Fibroblast of skin of back (primary cell): ENCODE measurements at regions not wholly inside any gene's neighbourhood (a gene's known extent, or its start where the extent isn't known, plus 50 kb on each side); places are given as distances from the start of the nearest gene placed in this dataset.

ENCODE experiments used
- DNase-seq: peaks from one replicate; pipeline ENCODE4 v3.0.0-alpha.2; 2013

DNA sequence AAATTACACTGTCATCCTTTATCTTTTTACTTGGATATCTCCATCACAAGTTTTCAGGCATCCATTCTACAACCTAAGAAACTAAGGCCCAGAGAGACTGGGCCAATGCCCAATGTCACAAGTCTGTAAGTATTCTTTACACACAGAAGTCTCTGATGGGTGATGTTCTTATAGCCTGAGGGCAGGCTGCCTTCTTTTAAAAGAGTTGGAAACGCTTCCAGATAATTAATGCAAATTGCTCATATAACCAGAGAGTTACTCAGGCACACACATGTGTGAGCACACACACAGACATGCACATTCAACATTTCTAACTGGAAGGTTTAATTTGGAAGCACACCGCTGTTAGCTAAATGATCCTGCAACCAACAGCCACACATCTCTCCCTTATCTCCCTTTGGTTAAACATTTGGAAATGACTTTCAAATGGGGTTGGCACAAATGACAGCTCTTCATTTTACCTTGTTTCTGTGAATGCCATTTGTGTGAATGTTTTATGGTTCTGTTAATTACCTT lies 160.8 kb upstream of the TMPO start:
- no peak for DNase-seq

DNA sequence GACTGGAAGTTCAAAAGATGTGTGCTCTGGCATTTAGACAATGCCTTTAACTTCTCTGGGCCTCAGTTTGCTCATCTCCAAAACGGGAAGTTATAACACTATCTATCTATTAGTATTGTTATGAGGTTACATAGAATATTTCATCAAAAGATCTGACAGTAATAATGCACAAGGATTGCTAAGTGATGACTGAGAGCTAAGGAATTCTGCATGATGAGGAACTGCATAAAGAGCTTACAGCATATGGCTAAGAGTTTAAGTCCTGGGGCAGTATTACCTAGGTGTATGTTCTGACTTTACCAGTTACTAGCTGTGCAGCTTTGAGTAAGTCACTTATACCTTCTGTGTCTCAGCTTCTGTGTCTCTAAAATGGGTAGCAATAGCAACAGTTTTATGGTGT lies 160.1 kb upstream of the TMPO start:
- peak; percentile 71 for DNase-seq

DNA sequence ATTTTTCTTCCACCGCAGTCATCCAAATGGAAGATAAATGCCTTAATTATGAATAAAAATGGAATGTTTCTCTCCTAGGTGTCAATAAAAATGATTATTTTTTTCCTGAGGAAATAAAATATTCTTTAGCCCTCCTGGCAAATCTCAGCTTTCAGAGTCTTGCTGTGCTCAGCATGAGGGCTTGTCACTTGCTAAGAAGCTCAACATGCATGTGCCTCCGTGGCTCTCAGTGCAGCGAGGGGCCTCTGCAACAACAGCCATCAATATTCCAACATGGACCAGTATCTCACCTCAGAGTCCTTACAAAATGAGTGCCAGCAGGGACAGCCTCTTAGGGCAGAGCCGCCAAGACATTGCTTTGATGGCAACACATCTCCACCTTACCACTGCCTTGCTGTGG lies 159.5 kb upstream of the TMPO start:
- DNase-seq = no peak

DNA sequence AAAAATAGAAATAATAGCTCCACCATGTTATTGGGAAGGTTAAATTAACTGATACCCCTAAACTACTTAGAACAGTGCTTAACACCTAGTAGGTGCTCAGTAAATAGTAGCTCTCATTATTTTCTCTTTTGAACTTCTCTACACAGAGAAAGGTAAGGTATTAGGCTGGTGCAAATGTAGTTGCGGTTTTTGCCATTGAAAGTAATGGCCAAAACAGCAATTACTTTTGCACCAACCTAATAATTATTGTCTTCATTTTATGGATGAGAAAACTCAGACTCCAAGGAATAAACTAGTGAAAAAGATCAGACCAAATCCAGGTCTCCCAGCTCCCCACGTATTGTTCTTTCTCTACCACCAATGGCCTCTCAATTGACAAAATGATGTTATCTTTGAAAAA lies 157.2 kb upstream of the TMPO start:
- DNase-seq = no peak

DNA sequence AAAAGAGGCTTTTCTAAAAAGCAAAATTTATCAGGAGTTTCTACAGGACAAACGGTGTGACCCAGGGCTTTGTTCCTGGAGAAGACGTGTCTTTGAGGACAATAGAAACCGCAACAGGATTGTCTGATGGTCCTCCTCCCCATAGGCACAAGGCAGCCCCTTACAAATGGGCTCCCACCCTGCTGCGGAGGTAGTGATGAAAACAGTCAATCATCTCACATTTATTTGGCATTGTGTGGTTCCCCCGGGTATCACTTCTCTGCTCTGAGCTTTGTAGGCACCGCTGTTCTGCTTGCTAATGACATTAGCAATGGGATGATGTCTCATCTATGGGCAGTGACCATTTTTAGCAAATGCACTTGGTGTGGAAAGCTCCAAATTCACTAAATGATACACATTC lies 155.5 kb upstream of the TMPO start:
- DNase-seq = no peak

DNA sequence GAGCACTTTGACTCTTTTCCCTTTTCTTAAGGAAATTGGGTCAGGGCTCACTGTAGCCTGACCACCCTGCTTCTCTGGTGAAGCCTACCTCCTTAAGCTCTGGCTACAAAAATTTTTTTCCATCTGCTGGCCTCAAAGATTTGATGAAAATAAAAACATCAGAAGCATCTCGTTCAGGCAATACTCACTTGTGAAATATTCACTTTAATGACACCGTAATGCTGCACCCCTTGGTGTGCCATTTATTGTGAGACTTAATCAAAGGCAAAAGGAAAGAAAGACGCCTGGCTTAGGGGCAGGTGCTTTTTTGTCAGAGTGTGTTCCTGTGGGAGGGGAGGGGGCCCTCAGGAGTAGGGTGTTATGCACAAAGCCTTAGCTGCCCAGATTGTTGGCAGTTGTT lies 155.0 kb upstream of the TMPO start:
- DNase-seq = no peak

DNA sequence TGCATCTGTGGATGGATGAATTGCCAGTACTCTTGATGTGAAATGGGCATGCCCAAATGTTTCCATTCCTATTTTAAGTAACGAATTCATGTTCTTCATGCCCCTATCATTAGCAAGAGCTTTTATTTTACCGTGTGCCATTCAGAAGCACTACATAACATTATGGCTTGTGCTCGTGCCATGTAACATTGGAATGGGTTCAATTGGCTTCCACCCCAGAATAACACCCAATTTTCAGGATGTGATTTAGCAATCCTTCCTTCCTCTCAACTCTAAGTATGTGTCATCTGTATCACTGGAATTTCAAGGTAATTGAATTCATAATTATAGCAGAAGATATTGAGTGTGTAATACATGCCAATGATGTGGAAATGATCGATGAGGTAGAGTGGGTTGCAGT lies 145.8 kb upstream of the TMPO start:
- DNase-seq = no peak

DNA sequence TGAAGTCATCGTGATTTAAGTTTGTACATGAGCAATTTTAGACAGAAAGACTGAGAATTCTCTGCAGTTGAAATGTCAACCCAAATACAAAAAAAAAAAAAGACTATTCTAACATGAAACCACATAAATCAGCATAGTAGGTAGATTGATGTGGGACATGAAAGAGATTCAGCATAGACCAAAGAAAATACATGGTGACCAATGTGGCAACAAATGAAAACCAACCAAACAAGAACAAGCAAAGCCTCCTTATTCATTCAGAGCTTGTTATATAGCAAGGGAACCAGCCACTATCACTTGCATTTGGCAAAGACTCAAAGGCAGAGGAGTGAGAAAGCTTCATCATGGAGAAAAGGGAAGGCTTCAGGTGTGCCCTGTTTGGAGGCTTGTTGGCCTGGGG lies 144.4 kb upstream of the TMPO start:
- no peak for DNase-seq

DNA sequence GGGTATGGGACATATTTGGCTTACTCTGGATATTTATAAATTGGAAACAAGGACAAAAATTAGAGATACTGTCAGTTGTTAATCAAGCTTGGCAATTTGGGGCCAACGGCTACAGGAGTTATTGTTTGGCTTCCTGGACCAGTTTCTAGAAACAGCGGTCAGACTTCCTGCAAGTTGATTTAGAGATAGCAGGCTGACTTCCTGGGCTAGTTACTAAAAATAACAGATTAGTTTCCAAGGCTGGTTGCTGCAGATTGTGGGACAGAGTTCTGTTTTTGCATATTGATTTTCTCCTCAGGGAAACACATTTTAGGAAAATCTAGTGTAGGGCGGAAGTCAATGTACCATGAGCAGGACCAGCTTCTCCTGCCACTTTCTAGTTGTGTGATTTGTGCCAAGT lies 144.0 kb upstream of the TMPO start:
- DNase-seq = peak; percentile 2

DNA sequence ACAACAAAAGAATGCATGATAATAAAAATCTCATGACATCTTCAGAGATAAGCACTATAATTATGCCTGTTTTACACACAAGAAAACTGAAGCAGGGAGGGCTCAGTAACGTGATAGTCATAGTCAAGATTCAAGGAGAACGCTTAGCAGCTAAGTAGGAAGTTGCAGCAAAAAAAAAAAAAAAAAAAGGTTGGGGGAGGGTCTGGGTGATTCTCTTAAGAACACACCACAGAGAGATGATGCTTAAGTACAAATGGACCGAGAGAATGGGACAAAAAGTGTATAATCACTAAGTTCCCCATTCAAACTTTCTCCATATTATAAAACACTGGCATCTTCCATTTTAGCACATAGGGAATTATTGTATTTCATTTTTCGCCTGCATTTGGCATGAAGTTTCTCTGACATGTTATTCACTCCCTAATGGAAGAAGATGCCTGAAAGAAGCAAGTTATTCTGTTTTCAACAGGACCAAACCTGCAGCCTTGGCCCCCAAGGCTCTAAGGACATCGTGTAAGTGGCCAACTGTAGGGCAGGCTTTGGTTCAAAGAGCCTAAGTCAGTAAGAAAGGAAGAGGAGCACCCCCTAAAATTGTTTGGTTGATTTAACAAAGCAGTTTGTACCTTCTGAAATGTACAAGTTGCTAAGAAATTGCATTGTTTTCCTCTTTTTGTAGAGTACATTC lies 142.9 kb upstream of the TMPO start:
- DNase-seq = no peak

DNA sequence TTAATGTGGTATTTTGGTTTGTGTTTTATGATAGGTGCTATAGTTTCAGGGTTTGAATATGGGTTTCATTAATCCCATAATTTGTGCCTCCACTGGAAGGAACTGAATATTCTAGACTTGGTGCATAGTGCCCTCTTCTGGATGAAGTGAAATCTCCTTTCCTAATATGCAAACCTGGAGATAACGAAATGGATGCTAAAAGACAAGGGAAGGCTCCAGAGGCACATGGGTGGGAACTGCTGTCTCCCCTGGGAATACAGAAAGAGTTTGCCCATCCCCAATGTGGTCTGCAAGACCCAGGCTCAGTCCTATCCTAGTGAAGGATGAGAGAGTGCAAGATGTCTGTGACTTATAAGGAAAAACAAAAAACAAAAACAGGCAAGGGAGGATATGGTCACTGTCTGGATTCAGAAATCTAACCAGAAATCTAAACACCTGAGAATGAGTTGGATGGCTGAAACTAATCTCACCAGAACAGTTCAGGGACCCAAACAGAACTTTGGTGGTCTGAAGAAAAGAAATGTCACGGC lies 142.3 kb upstream of the TMPO start:
- DNase-seq = peak; percentile 56

DNA sequence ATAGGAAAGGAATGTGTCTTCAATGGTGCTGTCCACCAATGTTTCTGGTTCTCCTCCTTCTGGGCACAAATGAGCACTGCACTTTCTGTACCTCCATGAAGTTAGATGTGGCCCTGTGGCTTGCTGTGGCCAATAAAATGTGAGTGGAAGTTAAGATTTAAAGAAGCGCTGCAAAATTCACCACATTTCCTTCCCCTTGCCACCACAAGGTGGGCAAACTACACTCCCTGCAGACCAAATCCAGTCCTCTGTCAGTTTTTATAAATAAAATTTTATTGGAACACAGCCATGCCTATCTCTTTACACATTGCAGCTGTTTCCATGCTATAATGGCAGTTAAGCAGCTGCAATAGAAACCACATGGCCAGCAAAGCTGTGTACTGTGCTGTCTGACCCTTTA lies 141.4 kb upstream of the TMPO start:
- DNase-seq = no peak

DNA sequence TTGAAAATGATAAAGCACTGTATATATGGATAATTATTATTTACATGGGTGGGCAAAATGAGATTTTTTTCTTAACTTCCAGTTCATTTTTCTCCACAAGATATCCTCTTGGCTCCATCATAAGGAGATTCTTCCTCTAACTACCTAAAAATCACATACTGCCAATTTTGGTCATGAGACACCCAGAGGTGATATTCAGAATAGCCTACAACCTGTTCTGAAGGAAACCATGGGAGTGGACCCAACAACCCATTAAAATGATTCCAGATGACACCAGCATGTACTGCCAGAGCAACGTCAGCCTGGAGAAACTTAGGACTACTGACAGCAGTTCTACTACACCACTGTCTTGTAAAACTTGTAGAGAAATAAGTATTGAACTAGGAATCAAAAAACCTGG lies 136.3 kb upstream of the TMPO start:
- DNase-seq = no peak

DNA sequence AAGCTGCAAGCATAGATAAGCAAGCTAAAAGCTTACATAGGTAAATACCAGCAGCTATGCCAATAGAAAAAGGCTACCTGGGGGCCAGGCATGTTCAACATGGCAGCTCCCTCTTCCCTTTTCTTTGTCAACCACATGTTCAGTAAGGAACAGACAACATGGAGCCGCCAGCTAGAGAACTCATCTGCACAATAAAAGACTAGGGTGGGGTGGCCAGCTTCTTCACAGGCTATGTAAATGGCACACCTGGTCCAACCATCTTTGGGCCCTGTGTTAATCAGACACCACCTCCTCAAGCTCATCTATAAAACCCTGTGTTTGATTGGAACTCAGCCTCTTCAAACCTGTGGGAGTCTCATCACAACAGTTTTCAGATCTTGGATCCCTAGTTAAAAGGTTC lies 129.7 kb upstream of the TMPO start:
- DNase-seq = no peak

DNA sequence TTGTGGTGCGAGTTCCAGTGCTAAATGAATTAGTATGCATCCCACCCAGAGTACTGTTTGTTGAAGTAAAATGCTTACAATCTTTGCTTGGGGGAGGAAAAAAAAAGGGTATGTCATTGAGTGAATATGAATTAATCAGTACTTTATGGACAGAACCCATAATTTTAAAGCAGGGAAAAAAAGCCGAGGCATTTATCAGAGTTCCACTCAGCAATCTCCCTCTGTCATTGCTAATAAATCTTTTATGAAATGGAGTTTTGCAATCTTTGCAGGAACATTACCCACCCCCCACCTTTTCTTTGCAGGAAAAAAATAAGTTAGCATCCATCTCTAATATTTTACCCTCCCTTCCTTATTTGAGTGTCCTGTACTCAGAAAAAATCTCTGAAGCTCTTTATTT lies 127.9 kb upstream of the TMPO start:
- no peak for DNase-seq

DNA sequence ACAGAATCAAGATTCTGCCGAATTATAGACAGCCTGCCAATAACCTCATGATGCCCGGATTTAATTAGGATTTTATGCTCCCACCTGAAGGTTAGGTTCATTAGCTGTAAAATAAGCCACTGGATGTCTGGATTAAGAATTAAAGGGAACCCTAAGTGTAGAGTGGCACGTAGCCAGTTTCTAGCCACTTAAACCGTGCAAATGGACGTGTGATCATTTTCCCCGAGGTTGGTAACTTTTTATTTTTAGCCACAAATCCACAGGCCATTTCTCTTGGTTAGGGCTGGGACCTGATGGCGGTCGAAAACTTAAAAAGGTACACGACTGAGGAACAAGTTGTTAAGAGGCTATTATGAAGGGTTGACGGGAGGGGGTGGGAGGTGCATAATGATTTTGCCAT lies 127.3 kb upstream of the TMPO start:
- DNase-seq = no peak

DNA sequence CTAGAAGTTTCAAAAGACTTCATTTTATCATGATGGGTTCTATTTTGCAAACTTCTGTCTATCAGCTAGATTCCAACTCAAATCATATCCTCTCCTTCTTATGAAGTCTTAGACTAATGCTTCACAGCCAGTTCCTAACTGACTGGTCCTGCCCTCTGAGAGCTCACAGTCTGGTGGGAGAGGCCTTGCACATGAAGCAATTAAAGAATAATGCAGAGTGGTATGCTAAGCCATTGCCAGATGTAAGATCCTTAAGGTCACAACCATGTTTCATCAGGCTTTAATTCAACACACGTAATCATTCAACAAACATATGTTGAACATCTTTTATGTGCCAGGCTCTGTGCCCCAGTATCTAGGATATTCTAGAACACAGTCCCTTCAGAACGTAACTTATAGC lies 125.8 kb upstream of the TMPO start:
- no peak for DNase-seq

DNA sequence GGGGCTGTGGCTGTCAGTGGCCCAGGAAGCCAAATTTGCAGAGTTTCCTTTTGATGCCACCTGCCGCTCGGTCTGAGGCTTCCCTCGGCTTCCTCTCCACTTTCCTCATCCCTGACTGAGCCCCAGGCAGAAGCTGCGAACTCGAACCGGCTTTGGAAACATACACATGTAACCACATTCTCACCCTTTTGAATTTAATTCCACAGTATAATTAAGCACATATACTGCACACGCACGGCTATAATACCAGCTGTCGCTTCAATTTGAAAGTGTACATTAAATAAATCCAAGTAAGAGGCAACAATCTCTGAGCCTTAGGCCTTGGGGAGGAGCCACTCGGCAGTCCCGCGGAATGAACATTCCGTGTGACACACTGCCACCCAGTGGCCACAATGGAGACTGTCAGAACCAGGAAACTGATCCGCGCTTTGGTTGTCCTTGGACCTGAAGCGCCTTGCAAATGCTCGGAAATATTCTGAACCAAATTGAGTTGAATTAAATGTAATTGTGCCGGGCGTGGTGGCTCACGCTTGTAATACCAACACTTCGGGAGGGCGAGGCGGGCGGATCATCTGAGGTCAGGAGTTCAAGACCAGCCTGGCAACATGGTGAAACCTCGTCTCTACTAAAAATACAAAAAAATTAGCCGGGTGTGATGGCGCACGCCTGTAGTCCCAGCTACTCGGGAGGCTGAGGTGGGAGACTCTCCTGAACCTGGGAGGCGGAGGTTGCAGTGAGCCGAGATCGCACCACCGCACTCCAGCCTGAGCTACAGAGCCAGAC lies 117.9 kb upstream of the TMPO start:
- DNase-seq = peak; percentile 72

DNA sequence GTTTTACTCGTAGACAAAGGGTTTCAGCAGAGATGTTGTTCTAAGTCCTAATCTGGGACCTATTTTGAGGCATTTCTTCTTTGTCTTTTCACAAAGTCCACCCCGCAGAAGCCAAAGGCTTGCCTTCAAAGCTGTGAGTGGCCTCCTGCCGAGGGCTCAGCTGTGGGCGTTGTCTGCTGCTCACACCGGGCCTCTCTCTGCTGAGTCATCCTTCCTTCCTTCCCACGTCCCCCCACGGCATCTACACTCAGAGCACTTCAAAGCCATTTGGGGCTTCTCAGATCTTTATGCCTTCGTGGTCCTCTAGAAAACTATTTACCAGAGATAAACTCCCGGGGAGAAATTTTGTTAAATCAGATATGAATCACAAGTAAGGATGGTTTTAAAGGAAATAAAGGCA lies 115.9 kb upstream of the TMPO start:
- DNase-seq = peak; percentile 83

DNA sequence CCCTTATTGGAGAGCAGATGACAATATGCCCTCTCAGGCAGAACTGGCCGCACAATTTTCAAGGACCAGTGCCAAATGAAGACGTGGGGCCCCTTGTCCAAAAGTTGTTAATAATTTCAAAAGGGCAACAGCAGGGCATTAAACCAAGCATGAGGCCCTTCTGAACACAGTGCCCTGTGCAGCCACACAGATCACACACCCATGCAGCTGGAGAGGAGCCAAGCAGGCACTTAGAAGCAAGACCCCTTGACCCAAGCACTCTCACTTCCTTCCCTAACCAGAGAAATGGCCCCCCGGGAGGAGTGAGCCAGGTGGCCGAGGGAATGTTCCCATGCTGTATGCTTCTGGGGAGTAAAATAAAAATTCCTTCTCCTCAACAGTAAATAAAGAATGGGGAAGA lies 114.0 kb upstream of the TMPO start:
- DNase-seq = no peak

DNA sequence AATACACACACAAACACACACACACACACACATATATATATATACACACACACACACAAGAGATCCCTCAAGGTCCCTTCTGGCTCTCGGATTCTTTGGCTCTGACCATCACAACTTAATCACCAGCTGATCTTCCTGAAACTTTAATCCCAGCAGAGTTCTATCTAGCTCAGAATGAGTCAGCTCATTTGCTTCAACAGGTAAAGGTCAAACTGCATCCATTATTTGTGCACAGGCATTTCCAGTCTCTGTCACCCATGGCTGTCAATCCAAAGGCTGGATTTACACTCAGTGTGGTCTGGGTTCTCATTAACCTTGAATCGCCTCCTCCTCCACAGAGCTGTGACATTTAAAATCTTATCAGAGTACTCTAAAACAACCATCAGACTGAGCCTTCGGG lies 113.3 kb upstream of the TMPO start:
- DNase-seq = no peak

DNA sequence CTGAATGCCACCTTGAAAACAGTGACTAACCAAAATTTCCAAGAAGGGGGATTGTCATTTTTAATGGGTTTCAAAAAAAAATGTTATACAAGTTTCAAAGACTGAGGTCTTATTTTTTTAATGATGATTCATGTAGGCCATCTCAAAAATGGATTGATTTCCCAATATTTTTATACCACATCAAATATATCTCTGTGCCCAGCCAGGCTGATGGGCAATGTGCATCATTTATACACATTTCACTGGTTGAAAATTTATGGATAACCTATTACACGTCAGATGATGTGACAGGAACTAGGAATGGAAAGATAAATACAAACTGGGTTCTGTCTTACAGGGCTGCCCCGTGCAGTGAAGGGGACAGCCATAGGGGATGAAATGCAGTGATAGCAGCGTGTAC lies 112.7 kb upstream of the TMPO start:
- no peak for DNase-seq

DNA sequence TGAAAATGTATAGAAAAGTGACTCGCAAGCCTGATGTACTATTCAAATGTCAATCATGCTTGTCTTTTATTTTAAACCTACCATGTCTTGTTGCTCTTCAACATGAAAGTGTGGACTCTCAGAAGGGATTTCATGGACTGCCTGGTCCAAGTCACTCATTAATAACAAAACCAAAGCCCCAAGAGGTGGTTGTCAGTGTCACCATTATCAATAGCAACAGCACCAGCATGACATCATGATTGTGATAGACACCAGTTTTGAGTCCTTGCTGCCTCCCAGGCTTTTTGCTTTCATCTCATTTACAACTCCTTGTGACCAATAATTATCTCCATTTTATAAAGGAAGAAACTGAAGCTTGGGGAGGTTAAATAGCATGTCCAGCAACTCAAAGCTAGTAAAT lies 112.0 kb upstream of the TMPO start:
- DNase-seq = no peak

DNA sequence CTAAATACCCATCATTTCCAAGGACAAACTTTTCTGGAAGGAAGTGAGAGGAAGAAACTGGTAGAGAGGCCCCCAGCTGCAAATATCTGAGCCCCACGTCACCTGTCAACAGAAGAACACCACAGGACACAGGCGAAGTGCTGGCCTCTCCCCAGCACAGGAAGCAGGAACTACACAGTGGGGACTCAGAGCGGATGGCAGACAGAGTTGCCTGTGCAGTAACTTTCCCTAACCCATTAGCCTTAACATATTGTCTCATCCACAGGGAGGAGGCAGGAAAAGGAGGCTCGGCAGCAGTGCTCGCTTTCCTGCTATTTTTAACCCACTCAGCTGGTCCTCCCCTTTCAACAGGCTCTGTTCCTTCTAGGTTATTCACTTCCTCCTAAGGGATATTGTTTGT lies 111.5 kb upstream of the TMPO start:
- DNase-seq = no peak
